ENCODE measurements at regions not wholly inside any gene's neighbourhood (a gene's known extent, or its start where the extent isn't known, plus 50 kb on each side); places are given as distances from the start of the nearest gene placed in this dataset.

DNA sequence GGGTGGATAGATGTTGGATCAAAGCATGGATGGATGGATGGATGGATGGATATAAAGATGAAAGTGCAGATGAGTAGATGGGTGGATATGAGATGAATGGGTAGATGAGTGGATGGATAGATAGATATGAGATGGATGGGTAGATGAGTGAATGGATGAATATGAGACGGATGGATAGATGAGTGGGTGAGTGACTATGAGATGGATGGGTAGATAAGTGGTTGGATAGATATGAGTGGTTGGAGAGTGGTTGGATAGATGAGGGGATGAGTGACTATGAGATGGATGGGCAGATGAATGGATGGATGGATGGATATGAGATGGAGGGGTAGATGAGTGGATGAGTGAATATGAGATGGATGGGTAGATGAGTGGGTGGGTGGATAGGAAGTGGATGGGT, 204.6 kb upstream of the TLE3 start:
- Histone ChIP-seq H3K27me3 (ENCODE audit: insufficient read depth, low read depth, severe bottlenecking) (no peaks in the 10 kb centered on the region), H3K4me3 (ENCODE audit: low read depth, low read length) (no peak overlapping the region), H3K27ac (no peak overlapping the region), H3K36me3 (no peaks in the 10 kb centered on the region), H3K9me3 (ENCODE audit: severe bottlenecking) (no peaks in the 10 kb centered on the region)
- no peak for TF ChIP-seq CTCF (IDR thresholded peaks at IDR 0.05; ENCODE audit: low read depth, low read length)
- DNase-seq: no peak

DNA sequence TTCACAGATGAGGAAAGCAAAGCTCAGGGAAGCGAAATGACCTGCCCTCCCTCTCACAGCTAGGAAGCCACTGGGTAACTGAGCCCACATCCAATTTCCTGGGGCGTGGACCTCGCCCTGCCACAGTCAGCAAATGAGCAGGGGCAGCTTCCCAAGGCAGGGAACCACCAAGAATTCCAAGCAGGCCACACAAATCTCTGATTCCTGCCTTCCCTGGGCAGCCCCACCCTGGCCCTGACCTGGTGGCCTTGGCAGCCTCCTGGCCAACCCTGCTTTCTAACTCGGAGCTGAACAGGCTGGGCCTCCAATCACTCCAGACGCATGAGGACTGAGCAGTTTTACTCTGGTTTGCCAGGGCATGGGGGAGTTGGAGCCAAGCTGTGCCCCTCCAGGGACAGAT, 203.7 kb upstream of the TLE3 start:
- Histone ChIP-seq H3K36me3 (no peaks in the 10 kb centered on the region), H3K27ac (no peak overlapping the region), H3K27me3 (ENCODE audit: insufficient read depth, low read depth, severe bottlenecking) (no peaks in the 10 kb centered on the region), H3K9me3 (ENCODE audit: severe bottlenecking) (no peaks in the 10 kb centered on the region), H3K4me3 (ENCODE audit: low read depth, low read length) (no peak overlapping the region)
- TF ChIP-seq CTCF (IDR thresholded peaks at IDR 0.05; ENCODE audit: low read depth, low read length): no peak
- no peak for DNase-seq

- Histone ChIP-seq H3K4me3 (ENCODE audit: low read depth, low read length) (no peak overlapping the region), H3K27ac (no peak overlapping the region), H3K36me3 (no peaks in the 10 kb centered on the region), H3K9me3 (ENCODE audit: severe bottlenecking) (no peaks in the 10 kb centered on the region), H3K27me3 (ENCODE audit: insufficient read depth, low read depth, severe bottlenecking) (no peaks in the 10 kb centered on the region)
- no peak for TF ChIP-seq CTCF (IDR thresholded peaks at IDR 0.05; ENCODE audit: low read depth, low read length)
- DNase-seq: no peak
Measured at GRCh38 chr15:70299931-70300869, 202.5 kb upstream of the TLE3 start.

GRCh38 chr15:70297465-70298058, 199.8 kb upstream of the TLE3 start:
- Histone ChIP-seq H3K27me3 (ENCODE audit: insufficient read depth, low read depth, severe bottlenecking) (no peaks in the 10 kb centered on the region), H3K27ac (no peak overlapping the region), H3K36me3 (no peaks in the 10 kb centered on the region), H3K9me3 (ENCODE audit: severe bottlenecking) (no peaks in the 10 kb centered on the region), H3K4me3 (ENCODE audit: low read depth, low read length) (no peak overlapping the region)
- no peak for TF ChIP-seq CTCF (IDR thresholded peaks at IDR 0.05; ENCODE audit: low read depth, low read length)
- no peak for DNase-seq

GRCh38 chr15:70294731-70295305, 197.1 kb upstream of the TLE3 start:
- DNase-seq: no peak
- no peak for TF ChIP-seq CTCF (IDR thresholded peaks at IDR 0.05; ENCODE audit: low read depth, low read length)
- Histone ChIP-seq H3K27ac (no peak overlapping the region), H3K9me3 (ENCODE audit: severe bottlenecking) (no peaks in the 10 kb centered on the region), H3K27me3 (ENCODE audit: insufficient read depth, low read depth, severe bottlenecking) (no peaks in the 10 kb centered on the region), H3K36me3 (no peaks in the 10 kb centered on the region), H3K4me3 (ENCODE audit: low read depth, low read length) (no peak overlapping the region)

Measured in WERI-Rb-1 (cell line).